Fibroblast of lung (primary cell): ENCODE measurements at regions not wholly inside any gene's neighbourhood (a gene's known extent, or its start where the extent isn't known, plus 50 kb on each side); places are given as distances from the start of the nearest gene placed in this dataset.

Source experiments
- DNase-seq, 2 donors: peaks; one replicate each; pipeline versions ENCODE4 v3.0.0 to v3.0.0-alpha.2; 2010; ENCODE audit warnings: low read depth in 2 of 2
- H2AFZ ChIP-seq: 2 replicates; pipeline ENCODE4 v1.5.1; 2012; ENCODE audit warnings: low read length, control low read depth, inconsistent platforms
- H3K27ac ChIP-seq: 2 replicates; pipeline ENCODE4 v1.5.1; 2011; ENCODE audit warnings: low read length, control low read depth; ENCODE audit not compliant: insufficient read depth
- H3K27me3 ChIP-seq: 2 replicates; pipeline ENCODE4 v1.5.1; 2011; ENCODE audit warnings: mild to moderate bottlenecking, low read length; ENCODE audit not compliant: control insufficient read depth, insufficient read depth
- H3K36me3 ChIP-seq: 2 replicates; pipeline ENCODE4 v1.5.1; 2011; ENCODE audit warnings: low read length; ENCODE audit not compliant: control insufficient read depth, insufficient read depth
- H3K4me1 ChIP-seq: 2 replicates; pipeline ENCODE4 v1.5.1; 2011; ENCODE audit warnings: low read length; ENCODE audit not compliant: control insufficient read depth, insufficient read depth; ENCODE audit errors: extremely low read depth
- H3K4me2 ChIP-seq: 2 replicates; pipeline ENCODE4 v1.5.1; 2011; ENCODE audit warnings: low read length, control low read depth; ENCODE audit not compliant: insufficient read depth; ENCODE audit errors: extremely low read depth
- H3K4me3 ChIP-seq, 4 experiments: fragments of 200-600 bp in 1 of 4; sonication (generic) in 1 of 4; replicated peaks in 1 of 4; 2 replicates each; pipeline ENCODE4 v1.5.1; 2011 to 2016; ENCODE audit warnings: low read length in 4 of 4, low read depth in 3 of 4, mild to moderate bottlenecking in 3 of 4, control low read depth in 2 of 4, inconsistent platforms in 1 of 4, mixed read lengths in 1 of 4; ENCODE audit not compliant: insufficient read depth in 1 of 4; ENCODE audit errors: control extremely low read depth in 1 of 4
- H3K79me2 ChIP-seq: 2 replicates; pipeline ENCODE4 v1.5.1; 2012; ENCODE audit warnings: mild to moderate bottlenecking, low read length, inconsistent platforms; ENCODE audit not compliant: control insufficient read depth, insufficient read depth
- H3K9ac ChIP-seq: 2 replicates; pipeline ENCODE4 v1.5.1; 2011; ENCODE audit warnings: mild to moderate bottlenecking, low read length, control low read depth; ENCODE audit not compliant: insufficient read depth
- H3K9me3 ChIP-seq: 2 replicates; pipeline ENCODE4 v1.5.1; 2012; ENCODE audit warnings: low read depth, low read length; ENCODE audit not compliant: control insufficient read depth, insufficient read depth
- H4K20me1 ChIP-seq: 2 replicates; pipeline ENCODE4 v1.5.1; 2011; ENCODE audit warnings: low read length; ENCODE audit not compliant: control insufficient read depth, insufficient read depth; ENCODE audit errors: extremely low read depth
- CTCF ChIP-seq, 2 donors: IDR thresholded peaks in 1 of 2; conservative IDR thresholded peaks in 1 of 2; 1 replicate in 1 of 2; 2 replicates in 1 of 2; pipeline ENCODE4 v1.5.1; 2011 to 2012; ENCODE audit warnings: low read length in 2 of 2, control low read depth in 1 of 2, inconsistent platforms in 1 of 2, low read depth in 1 of 2, mild to moderate bottlenecking in 1 of 2
- EZH2 ChIP-seq: IDR thresholded peaks from 2 replicates; pipeline ENCODE4 v1.5.1; 2012; ENCODE audit warnings: low read length, control low read depth, mild to moderate bottlenecking; ENCODE audit errors: missing control alignments

GRCh38 chr4:71677568-71677967 lies 106.3 kb downstream of the GC start:
- H3K27ac ChIP-seq = no peak overlapping the region
- no peak overlapping the region for H3K9ac ChIP-seq
- no peaks in the 10 kb centered on the region for H3K27me3 ChIP-seq
- no peaks in the 10 kb centered on the region for H3K36me3 ChIP-seq
- no peak overlapping the region for H3K4me2 ChIP-seq
- no peak for DNase-seq
- H2AFZ ChIP-seq = no peak overlapping the region
- no peaks in the 10 kb centered on the region for H3K4me1 ChIP-seq
- no peaks in the 10 kb centered on the region for H3K9me3 ChIP-seq
- no peak overlapping the region for H3K4me3 ChIP-seq
- H4K20me1 ChIP-seq = no peaks in the 10 kb centered on the region
- TF ChIP-seq CTCF (conservative IDR thresholded peaks at IDR 0.05 in 1 of 2, IDR thresholded peaks at IDR 0.05 in 1 of 2; ENCODE audit: low read depth in 1 of 2, low read length in 2 of 2) = no peak
- TF ChIP-seq EZH2 = no peak
- no peaks in the 10 kb centered on the region for H3K79me2 ChIP-seq

GRCh38 chr4:71669291-71669690 lies 114.6 kb downstream of the GC start:
- Histone ChIP-seq H3K4me1 (no peaks in the 10 kb centered on the region), H3K4me3 (no peak overlapping the region)
- TF ChIP-seq CTCF (conservative IDR thresholded peaks at IDR 0.05 in 1 of 2, IDR thresholded peaks at IDR 0.05 in 1 of 2; ENCODE audit: low read depth in 1 of 2, low read length in 2 of 2) = no peak
- TF ChIP-seq EZH2 = no peak

GRCh38 chr4:71665358-71665757 lies 118.5 kb downstream of the GC start:
- Histone ChIP-seq H3K4me1 (no peaks in the 10 kb centered on the region), H3K79me2 (no peaks in the 10 kb centered on the region), H2AFZ (no peak overlapping the region), H3K9ac (no peak overlapping the region), H3K4me3 (no peak overlapping the region), H3K4me2 (no peak overlapping the region), H3K36me3 (no peaks in the 10 kb centered on the region), H3K9me3 (no peaks in the 10 kb centered on the region), H4K20me1 (no peaks in the 10 kb centered on the region), H3K27me3 (no peaks in the 10 kb centered on the region), H3K27ac (no peak overlapping the region)
- TF ChIP-seq EZH2 (no peak), CTCF (conservative IDR thresholded peaks at IDR 0.05 in 1 of 2, IDR thresholded peaks at IDR 0.05 in 1 of 2; ENCODE audit: low read depth in 1 of 2, low read length in 2 of 2) (no peak)
- no peak for DNase-seq

More at GRCh38 chr4:71669291-71669690, 114.6 kb downstream of the GC start:
- Histone ChIP-seq H2AFZ (no peak overlapping the region), H3K36me3 (no peaks in the 10 kb centered on the region), H3K27me3 (no peaks in the 10 kb centered on the region), H3K79me2 (no peaks in the 10 kb centered on the region), H3K4me2 (no peak overlapping the region), H3K27ac (no peak overlapping the region), H3K9me3 (no peaks in the 10 kb centered on the region), H4K20me1 (no peaks in the 10 kb centered on the region), H3K9ac (no peak overlapping the region)
- DNase-seq = no peak
